HG03558 (cell line): ENCODE measurements at regions not wholly inside any gene's neighbourhood (a gene's known extent, or its start where the extent isn't known, plus 50 kb on each side); places are given as distances from the start of the nearest gene placed in this dataset.
"Not testable (repeated sequence)": the region's sequence is repeated elsewhere in the genome, so short reads cannot be mapped to it uniquely, and the experiment has no call there.

Source experiments
- ATAC-seq: cut with Tn5 transposase; IDR thresholded peaks from one replicate; pipeline ENCODE4 v1.9.1; 2021; ENCODE audit warnings: moderate number of reproducible peaks; ENCODE audit not compliant: unreplicated experiment; ENCODE audit errors: extremely low read depth

DNA sequence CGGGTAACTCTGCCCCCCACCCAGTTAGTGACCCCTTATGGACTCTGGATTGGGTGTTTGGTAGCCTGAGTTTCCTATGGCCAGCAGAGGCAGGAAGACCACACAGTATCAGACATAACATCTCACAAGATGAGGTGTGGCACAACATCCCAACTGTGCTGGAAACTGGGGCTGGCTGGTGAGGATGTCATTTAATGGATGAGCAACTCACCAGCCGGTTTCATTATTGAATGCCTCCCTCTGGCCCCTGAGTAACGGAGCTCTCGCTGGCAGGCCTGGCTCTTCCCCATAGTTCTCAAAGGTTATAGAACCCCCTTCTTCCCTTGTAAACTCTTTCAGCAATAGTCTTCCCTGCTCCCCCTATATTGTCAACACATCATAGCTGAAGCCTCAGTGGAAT, 195.0 kb downstream of the BCL11A start:
- no peak for ATAC-seq

DNA sequence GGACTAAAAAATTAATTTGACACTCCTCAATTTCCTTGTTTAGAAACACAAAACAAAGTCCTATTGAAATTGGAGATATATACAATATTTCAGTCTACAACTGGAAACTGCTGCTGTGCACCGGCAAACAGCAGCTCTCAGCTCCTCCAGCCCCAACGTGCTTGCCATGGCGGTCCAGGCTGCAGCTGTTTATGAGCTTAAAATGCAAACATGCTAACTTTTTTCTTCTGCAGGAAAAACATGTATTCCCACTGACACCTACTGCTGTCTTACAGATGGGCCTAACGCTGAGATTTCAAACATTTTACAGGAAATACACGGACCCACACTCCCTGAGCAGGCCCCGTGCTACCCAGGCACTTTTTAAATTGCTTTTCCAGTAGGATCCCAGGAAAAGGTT, 195.5 kb downstream of the BCL11A start:
- no peak for ATAC-seq

DNA sequence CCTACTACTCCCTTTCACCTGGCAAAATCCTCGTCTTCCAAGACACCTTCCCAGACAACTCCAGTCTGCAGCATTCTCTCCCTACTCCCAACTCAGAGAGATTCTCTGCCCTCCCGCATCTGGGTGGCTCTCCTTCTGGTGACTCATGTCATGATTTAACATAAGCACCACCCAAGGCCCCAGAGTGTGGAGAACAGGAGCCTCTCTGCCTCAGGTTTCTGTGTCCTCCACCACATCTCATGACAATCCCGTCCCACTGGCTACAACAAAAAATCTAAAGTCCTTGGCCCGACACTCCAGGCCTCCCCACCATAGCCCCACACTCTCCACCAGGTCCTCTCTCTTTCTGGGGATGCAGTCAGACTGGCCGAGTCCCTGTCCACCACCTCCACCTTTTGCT, 197.1 kb downstream of the BCL11A start:
- ATAC-seq = no peak

GRCh38 chr2:60355849-60356261, 197.6 kb downstream of the BCL11A start:
- no peak for ATAC-seq

- no peak for ATAC-seq
Measured at GRCh38 chr2:60354713-60355112, 198.7 kb downstream of the BCL11A start.

DNA sequence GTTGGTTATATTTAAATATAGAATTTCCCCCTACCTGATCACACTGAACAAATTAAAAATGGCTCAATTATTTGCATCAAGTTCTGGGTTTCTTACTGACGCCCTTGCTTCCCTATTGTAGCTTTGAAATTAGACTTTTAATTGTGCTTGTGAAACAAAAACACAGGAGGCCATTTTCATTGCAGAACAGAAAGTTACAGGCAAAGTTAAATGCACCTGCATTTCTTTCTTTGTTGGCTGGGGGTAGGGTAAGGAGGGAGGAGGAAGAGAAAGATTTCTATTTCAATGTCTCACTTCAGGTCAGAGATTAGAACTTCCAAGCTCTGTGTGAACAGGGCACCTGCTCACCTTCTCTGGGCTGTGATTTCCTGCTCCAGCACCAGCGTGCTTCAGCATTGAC, 199.6 kb downstream of the BCL11A start:
- peak; percentile 36 for ATAC-seq

- ATAC-seq = no peak
Measured at GRCh38 chr2:60353406-60353800, 200.1 kb downstream of the BCL11A start.

DNA sequence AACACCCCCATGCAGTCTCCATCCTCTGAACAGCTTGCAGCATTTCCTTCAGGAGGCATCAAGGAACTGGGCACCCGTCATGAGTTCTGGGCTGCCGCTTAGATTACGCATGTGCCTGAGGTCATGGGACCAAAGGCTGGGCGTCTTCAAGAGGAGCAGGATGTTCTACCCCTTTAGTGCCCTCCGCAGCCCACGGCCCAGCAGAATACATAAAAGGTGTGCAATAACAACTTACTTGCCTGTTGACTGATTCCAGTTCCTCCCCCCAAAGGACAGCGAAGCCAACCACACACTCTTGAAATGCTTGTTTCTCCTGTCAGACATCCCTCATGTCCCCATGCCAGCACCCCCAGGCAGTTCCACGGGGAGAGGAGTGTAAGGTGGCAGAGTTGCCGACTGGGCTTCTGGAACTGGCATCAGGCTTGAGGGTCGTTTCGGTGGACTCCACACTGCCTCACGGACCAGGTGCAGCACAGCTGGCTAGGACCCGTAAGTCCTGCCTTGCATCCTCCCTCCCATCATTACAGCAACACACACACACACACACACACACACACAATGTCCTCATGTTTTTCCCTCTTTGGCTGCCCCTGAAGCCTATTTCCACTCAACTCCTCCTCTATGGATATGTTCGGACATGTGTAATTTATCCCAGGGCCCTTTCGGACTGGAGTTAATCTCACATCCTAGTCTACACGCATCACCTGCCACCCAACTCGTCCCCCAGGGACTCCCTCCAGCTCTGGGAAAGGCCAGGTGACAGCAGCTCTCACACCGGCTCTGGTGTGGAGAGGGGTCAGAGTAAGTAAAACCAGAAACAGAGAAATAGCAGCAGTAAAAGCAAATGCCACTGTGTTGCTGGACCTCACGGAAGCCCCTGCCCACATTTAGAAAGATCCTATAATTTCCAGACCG, 200.7 kb downstream of the BCL11A start:
- ATAC-seq = no peak

DNA sequence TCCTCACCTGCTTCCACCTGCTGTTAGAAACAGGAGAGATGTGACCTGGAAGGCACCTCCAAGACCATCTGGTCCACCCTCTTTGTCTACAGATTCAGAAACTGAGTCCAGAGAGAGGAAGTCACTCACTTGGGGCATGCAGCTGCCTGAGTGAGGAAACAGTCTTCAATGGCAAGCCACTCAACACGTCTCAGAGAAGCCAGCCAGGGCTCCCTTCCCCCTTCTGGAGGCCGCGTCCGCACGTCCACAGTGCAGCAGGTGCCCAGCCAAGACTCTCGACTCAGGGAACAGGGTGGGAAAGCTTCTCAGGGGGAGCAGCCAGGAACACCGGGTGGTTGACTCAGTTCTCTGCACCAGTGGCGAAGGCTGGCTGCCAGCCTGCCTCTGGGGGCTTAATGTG, 201.7 kb downstream of the BCL11A start:
- no peak for ATAC-seq

GRCh38 chr2:60351321-60351720, 202.1 kb downstream of the BCL11A start:
- ATAC-seq = no peak

DNA sequence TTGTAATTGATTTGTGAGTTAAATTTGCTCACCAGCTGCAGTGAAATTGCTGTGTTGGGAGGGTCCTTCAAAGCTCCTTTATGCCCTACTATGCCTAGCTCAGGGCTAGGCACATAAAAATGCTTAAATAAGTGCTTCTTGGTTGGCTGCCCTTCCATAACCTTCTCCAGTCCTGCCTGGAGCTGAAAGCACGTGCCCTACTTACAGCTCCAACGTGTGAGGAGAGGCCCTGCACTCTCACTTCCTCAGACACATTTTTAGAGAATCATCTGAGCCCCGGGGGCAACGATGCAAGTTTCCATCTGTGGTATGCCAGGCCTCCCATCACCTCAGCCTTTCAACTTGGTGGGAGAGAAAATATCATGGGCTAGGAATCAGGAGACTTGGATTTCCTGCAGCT, 202.7 kb downstream of the BCL11A start:
- no peak for ATAC-seq

DNA sequence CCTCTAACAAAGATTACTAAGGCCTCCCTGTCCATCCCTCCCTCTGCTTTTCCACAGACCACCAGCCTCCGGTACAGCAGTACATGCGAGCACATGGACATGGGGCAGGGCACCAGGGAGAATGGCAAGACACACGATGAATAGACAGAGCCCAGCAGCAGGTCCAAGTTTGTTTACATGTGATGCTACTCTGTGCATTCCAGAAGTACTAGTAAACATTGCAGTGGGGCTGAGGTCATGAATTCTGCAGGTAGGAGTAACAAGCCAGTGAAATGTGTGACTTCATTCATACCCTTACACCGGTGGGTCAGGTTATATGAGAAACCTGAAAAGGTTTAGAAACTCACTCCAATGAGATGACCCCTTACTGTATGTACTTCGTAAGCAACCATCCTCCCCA, 205.7 kb downstream of the BCL11A start:
- no peak for ATAC-seq

DNA sequence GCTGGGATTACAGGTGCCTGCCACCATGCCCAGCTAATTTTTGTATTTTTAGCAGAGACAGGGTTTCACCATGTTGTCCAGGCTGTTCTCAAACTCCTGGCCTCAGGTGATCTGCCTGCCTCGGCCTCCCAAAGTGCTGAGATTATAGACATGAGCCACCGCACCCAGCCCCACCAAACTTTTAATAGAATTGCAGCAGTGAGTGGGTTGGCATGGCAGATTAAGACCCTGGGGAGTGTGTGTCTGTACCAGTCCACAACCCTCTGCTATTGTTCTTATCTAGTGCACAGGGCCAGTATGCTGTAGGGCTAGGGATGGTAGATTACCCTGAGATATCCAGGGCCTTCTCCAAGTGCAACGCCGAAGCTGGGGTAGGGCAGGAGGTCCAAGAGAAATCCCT, 211.0 kb downstream of the BCL11A start:
- ATAC-seq = not testable (repeated sequence)

DNA sequence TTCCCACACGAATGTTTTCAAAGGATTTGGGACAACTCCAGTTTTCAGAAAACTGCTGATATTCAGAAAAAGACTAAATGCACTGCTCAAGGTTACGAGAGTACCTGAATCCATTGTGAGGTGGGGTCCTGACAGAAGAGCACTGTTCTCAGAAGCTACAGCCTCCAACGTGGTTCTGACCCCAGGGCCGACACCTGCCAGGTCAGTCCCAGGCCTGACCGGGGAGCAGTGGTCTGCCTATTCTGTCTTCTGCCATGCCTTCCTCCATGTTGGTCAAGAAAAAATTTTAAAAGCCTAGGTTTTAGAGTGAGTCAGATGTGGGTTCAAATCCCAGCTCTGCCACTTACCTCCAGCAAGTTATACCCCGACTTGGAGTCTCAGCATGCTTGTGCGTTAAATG, 212.3 kb downstream of the BCL11A start:
- no peak for ATAC-seq

DNA sequence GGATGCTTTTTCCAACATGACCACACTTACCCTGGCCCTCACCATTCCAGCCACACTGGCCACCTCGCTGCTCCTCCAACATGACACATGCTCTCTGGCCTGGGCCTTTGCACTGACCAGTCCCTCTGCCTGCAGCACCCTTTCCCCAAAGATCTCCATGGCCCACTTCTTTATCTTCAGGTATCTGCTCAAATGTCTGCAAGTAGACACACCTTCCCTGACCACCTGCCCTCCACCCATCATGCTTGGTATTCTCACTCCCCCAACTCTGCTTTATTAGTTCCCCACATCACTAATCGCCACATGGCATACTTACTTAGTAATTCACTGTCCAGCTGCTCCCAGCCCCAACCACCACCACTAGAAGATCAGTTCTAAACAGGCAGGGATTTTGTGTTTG, 214.2 kb downstream of the BCL11A start:
- no peak for ATAC-seq

DNA sequence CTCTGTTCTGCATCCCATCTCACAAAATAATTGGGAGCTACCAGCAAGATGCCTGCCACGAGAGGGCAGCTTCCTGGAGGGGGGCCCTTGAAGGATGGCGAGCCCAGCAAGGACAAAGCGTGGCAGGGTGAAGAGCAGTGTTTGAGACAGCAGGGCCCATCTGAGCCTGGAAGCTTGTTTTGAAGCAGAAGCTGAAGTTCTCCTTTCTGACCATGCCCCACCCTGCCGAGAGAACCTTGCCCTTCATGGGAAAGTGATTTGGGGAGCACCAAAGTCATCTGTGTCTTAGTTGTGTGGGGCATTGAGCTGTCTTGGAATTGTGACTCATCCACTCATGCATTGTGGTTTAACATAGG, 216.3 kb downstream of the BCL11A start:
- ATAC-seq = no peak

DNA sequence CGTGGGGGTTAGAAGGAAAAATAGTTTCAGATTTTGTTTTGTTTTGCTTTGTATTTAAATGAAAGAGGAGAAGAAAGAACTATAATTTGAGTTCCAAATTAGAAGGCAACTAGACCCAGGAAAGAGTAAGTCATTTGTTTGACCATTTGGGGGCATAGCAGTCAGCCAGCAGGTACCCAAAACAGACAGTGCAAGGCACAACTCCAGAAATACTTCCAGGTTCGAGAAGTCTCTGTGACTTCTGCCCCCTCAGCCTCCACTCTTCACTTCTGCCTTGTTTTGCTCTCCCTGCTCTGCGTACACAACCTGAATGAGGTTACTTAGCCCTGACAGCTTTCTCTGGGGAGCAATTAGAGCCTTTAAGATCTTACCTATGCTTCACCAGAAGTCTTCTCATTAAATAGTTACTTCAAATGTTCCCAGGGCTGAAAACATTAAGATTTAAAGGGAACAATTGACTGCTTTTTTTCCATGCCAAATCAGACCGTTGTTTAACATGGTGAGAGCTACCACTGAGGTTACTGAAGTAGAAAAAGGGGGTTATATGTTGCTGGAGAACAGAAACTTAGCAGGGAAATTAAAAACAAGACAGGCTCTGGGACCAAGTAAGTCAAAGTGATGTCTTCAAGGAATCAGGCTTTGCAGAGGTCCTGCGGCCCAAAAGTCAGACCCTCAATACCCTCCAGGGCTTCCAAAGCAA, 216.9 kb downstream of the BCL11A start:
- no peak for ATAC-seq

GRCh38 chr2:60335533-60336237, 217.8 kb downstream of the BCL11A start:
- ATAC-seq = no peak

DNA sequence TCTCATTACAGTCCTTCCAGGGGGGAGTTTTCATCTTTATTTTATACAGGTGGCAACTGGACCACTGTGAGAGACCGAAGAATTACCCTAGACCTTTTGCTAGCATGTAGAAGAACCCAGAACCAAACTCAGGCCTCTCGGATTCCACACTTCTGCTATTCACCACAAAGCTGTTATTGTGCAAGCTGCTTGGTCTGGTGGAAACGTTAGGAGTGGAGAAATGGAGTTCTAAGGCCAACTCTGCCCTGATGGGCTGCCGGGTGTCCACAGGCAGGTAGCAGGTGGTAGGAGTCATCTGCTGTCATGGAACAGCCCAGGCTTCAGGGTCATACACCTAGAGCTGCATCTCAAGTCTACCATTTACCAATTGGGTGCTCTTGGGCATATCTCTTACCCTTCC, 218.8 kb downstream of the BCL11A start:
- ATAC-seq = no peak

DNA sequence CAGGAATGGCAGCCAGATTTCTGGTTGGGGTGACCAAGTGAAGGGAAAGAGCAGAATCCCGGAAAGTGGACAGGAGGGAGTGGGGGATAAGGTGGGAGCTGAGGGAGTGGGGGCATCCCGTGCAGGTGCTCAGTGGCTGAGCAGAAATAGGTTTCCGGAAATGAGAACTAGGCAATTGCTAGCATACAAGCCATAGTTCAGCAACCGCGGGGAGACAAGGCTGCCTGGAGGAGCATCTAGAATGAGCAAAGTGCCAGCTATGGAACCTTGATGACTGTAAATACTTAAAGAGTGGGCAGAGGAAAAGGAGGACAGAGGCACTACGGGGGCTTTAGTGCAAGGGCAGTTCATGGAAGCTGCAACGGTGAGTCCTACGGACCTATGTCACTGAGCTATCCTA, 220.2 kb downstream of the BCL11A start:
- no peak for ATAC-seq

DNA sequence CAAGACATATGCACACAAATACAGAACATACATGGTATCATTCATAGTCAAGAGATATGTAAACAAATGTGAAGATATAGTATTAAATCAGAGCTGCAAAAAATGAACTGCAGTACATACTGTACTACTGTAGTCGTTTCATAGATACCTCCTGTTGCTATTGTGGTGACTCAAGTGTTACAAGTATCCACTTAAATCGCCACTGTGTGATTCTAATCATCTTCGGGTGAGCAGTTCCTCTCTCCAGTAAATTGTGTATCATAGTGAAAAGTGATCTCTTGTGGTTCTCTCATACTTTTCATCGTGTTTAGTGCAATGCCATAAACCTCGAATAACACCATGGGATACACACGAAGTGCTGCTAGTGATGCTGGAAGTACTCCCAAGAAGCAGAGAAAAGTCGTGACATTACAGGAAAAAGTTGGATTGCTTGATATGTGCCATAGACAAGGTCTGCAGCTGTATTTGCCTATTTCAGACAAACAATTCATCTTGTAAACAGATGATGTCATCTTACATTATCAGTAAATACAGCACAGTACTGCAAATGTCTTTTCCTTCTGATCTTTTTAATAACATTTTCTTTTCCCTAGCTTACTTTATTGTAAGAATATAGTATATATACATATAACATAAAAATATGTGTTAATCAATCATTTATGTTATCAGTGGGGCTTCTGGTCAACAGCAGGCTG, 222.2 kb downstream of the BCL11A start:
- no peak for ATAC-seq
